HCT116 (cell line): ENCODE measurements at regions not wholly inside any gene's neighbourhood (a gene's known extent, or its start where the extent isn't known, plus 50 kb on each side); places are given as distances from the start of the nearest gene placed in this dataset.

Source experiments
- ATAC-seq: fragments of 200-7000 bp; cut with Tn5 transposase; 2 replicates; pipeline ENCODE4 v1.9.1; 2020; ENCODE audit warnings: mild to moderate bottlenecking, moderate library complexity
- BruUV-seq: library from RNA; stranded (reverse); fragments of 400-500 nt; replicated peaks from 2 replicates; lab custom pipeline; 2021; lab: Mats Ljungman, UMichigan
- CTCF ChIA-PET: fragments of 300-600 bp; sonication (Branson Sonifier 250); formaldehyde crosslinking; loops from one replicate; lab custom pipeline; 2021; ENCODE audit warnings: antibody characterized with exemption; lab: Charles Lee
- POLR2A ChIA-PET: fragments of 300-600, 350-600 bp; sonication (Branson Sonifier 250); formaldehyde crosslinking; loops from one replicate; lab custom pipeline; 2021; ENCODE audit warnings: antibody characterized with exemption; lab: Charles Lee
- RAD21 ChIA-PET, 2 experiments: fragments of 300-600 bp; sonication (Branson Sonifier 250); formaldehyde crosslinking; loops; one replicate each; lab custom pipeline; 2023; ENCODE audit warnings: low total read pairs in 2 of 2; ENCODE audit not compliant: uncharacterized antibody in 2 of 2, unreplicated experiment in 2 of 2, low non-redundant PET in 1 of 2; lab: Charles Lee
- DNase-seq: peaks from one replicate; pipeline ENCODE4 v3.0.0-alpha.2; 2010; ENCODE audit warnings: low read depth, low spot score
- H2AFZ ChIP-seq: fragments of 200-600 bp; shearing (Covaris generic), sonication (generic); 2 replicates; pipeline ENCODE4 v1.6.1; 2017; ENCODE audit warnings: low read depth, mixed run types, mixed read lengths, antibody characterized with exemption, low read length; ENCODE audit not compliant: poor library complexity, severe bottlenecking
- H3K27ac ChIP-seq: 2 replicates; pipeline ENCODE4 v1.5.1; 2012; ENCODE audit warnings: low read depth, low read length
- H3K27me3 ChIP-seq: fragments of 200-600 bp; sonication (generic); 2 replicates; pipeline ENCODE4 v1.6.1; 2016; ENCODE audit warnings: mixed run types, low read length, mixed read lengths; ENCODE audit not compliant: insufficient read depth
- H3K36me3 ChIP-seq, 2 experiments: fragments of 200-500 bp in 1 of 2; fragments of 200-600 bp in 1 of 2; sonication (Bioruptor generic) in 1 of 2; sonication (generic) in 1 of 2; 2 replicates each; pipeline versions ENCODE4 v1.5.1 to v1.6.1; 2014 to 2016; ENCODE audit warnings: low read length in 2 of 2, inconsistent platforms in 1 of 2, mixed read lengths in 1 of 2, mixed run types in 1 of 2; ENCODE audit not compliant: insufficient read depth in 2 of 2, control insufficient read depth in 1 of 2
- H3K4me1 ChIP-seq, 2 experiments: fragments of 200-600 bp in 1 of 2; sonication (generic) in 1 of 2; 2 replicates each; pipeline versions ENCODE4 v1.5.1 to v1.6.1; 2012 to 2017; ENCODE audit warnings: low read length in 2 of 2, inconsistent platforms in 1 of 2, mild to moderate bottlenecking in 1 of 2, mixed read lengths in 1 of 2, mixed run types in 1 of 2, moderate library complexity in 1 of 2; ENCODE audit not compliant: insufficient read depth in 2 of 2, control insufficient read depth in 1 of 2
- H3K4me2 ChIP-seq: fragments of 200-600 bp; sonication (generic); 2 replicates; pipeline ENCODE4 v1.6.1; 2017; ENCODE audit warnings: mixed run types, low read length, mixed read lengths
- H3K4me3 ChIP-seq, 2 experiments: fragments of 200-600 bp in 1 of 2; sonication (generic) in 1 of 2; replicated peaks in 1 of 2; 2 replicates each; pipeline ENCODE4 v1.5.1; 2011 to 2016; ENCODE audit warnings: low read length in 2 of 2, control low read depth in 1 of 2, low read depth in 1 of 2, mild to moderate bottlenecking in 1 of 2, mixed read lengths in 1 of 2, mixed run types in 1 of 2
- H3K79me2 ChIP-seq: fragments of 200-600 bp; sonication (generic); 2 replicates; pipeline ENCODE4 v1.6.1; 2017; ENCODE audit warnings: mild to moderate bottlenecking, mixed run types, low read length, moderate library complexity, mixed read lengths; ENCODE audit not compliant: insufficient read depth
- H3K9ac ChIP-seq: fragments of 200-600 bp; sonication (generic); 2 replicates; pipeline ENCODE4 v1.6.1; 2016; ENCODE audit warnings: low read length, mixed read lengths
- H3K9me2 ChIP-seq: fragments of 200-600 bp; sonication (generic), shearing (Covaris generic); 2 replicates; pipeline ENCODE4 v1.6.1; 2017; ENCODE audit warnings: mixed run types, mild to moderate bottlenecking, moderate library complexity; ENCODE audit not compliant: insufficient read depth
- H3K9me3 ChIP-seq, 2 experiments: fragments of 200-500 bp in 1 of 2; fragments of 200-600 bp in 1 of 2; sonication (Bioruptor generic) in 1 of 2; sonication (generic) in 1 of 2; 2 replicates each; pipeline ENCODE4 v1.6.1; 2014 to 2017; ENCODE audit warnings: low read length in 2 of 2, mixed read lengths in 2 of 2, inconsistent platforms in 1 of 2, low read depth in 1 of 2, mild to moderate bottlenecking in 1 of 2, mixed run types in 1 of 2, moderate library complexity in 1 of 2; ENCODE audit not compliant: control insufficient read depth in 1 of 2, insufficient read depth in 1 of 2
- H4K20me1 ChIP-seq: fragments of 200-600 bp; sonication (generic), shearing (Covaris generic); 2 replicates; pipeline ENCODE4 v1.6.1; 2017; ENCODE audit warnings: mixed run types, mild to moderate bottlenecking, moderate library complexity; ENCODE audit not compliant: insufficient read depth
- ATF3 ChIP-seq: IDR thresholded peaks from 2 replicates; pipeline ENCODE4 v1.6.1; 2012
- CBX3 ChIP-seq: IDR thresholded peaks from 2 replicates; pipeline ENCODE4 v1.6.1; 2012; ENCODE audit warnings: low read depth
- CEBPB ChIP-seq: IDR thresholded peaks from 2 replicates; pipeline ENCODE4 v1.6.1; 2012; ENCODE audit warnings: low read depth
- CTCF ChIP-seq, 3 experiments: fragments of 200-600 bp in 1 of 3; sonication (generic) in 1 of 3; IDR thresholded peaks in 2 of 3; conservative IDR thresholded peaks in 1 of 3; 2 replicates each; pipeline ENCODE4 v1.5.1; 2012 to 2017; ENCODE audit warnings: low read depth in 2 of 3, low read length in 2 of 3, antibody characterized with exemption in 1 of 3, borderline replicate concordance in 1 of 3, control low read depth in 1 of 3, mild to moderate bottlenecking in 1 of 3, mixed read lengths in 1 of 3, mixed run types in 1 of 3, moderate library complexity in 1 of 3; ENCODE audit not compliant: insufficient read depth in 1 of 3
- EGR1 ChIP-seq: IDR thresholded peaks from 2 replicates; pipeline ENCODE4 v1.6.1; 2012; ENCODE audit warnings: low read depth
- EZH2 ChIP-seq: fragments of 200-600 bp; sonication (generic); IDR thresholded peaks from 2 replicates; pipeline ENCODE4 v1.6.1; 2017; ENCODE audit warnings: antibody characterized with exemption, mixed run types
- EZH2phosphoT487 ChIP-seq: fragments of 200-600 bp; IDR thresholded peaks from 2 replicates; pipeline ENCODE4 v1.6.1; 2018; ENCODE audit warnings: antibody characterized with exemption, borderline replicate concordance
- FOSL1 ChIP-seq: IDR thresholded peaks from 2 replicates; pipeline ENCODE4 v1.6.1; 2012; ENCODE audit warnings: low read depth
- JUND ChIP-seq: IDR thresholded peaks from 2 replicates; pipeline ENCODE4 v1.6.1; 2012
- MAX ChIP-seq: IDR thresholded peaks from 2 replicates; pipeline ENCODE4 v1.6.1; 2012
- POLR2A ChIP-seq: IDR thresholded peaks from 2 replicates; pipeline ENCODE4 v1.7.0; 2011; ENCODE audit warnings: borderline replicate concordance; ENCODE audit not compliant: insufficient read depth, insufficient read length; ENCODE audit errors: extremely low read depth
- POLR2AphosphoS5 ChIP-seq: IDR thresholded peaks from 2 replicates; pipeline ENCODE4 v1.6.1; 2011; ENCODE audit warnings: mild to moderate bottlenecking, low read depth, low read length, moderate library complexity
- REST ChIP-seq: IDR thresholded peaks from 2 replicates; pipeline ENCODE4 v1.6.1; 2012; ENCODE audit warnings: low read depth
- SIN3A ChIP-seq: IDR thresholded peaks from 2 replicates; pipeline ENCODE4 v1.6.1; 2012; ENCODE audit warnings: low read depth
- SP1 ChIP-seq: IDR thresholded peaks from 2 replicates; pipeline ENCODE4 v1.6.1; 2012; ENCODE audit warnings: low read depth
- SRF ChIP-seq: IDR thresholded peaks from 2 replicates; pipeline ENCODE4 v1.6.1; 2012; ENCODE audit warnings: low read depth
- YY1 ChIP-seq: IDR thresholded peaks from 2 replicates; pipeline ENCODE4 v1.6.1; 2011; ENCODE audit warnings: low read length, low read depth, moderate library complexity, mild to moderate bottlenecking; ENCODE audit not compliant: insufficient replicate concordance; ENCODE audit errors: extremely low read depth
- ZBTB33 ChIP-seq: IDR thresholded peaks from 2 replicates; pipeline ENCODE4 v1.6.1; 2011; ENCODE audit warnings: mild to moderate bottlenecking, low read length, moderate library complexity; ENCODE audit not compliant: insufficient replicate concordance; ENCODE audit errors: extremely low read depth
- ZFX ChIP-seq: fragments of 450-650 bp; IDR thresholded peaks from 2 replicates; pipeline ENCODE4 v1.6.1; 2017
- ZNF274 ChIP-seq: fragments of 200-500 bp; sonication (Bioruptor generic); IDR thresholded peaks from 2 replicates; pipeline ENCODE4 v1.6.1; 2014; ENCODE audit warnings: mild to moderate bottlenecking, low read depth, low read length, inconsistent platforms
- intact Hi-C: fragments of 100-400 bp; cut with micrococcal nuclease; formaldehyde crosslinking; loops from 2 replicates; pipeline ENCODE4 v1.10.0; 2022

- no peaks in the 10 kb centered on the region for H3K79me2 ChIP-seq
Measured at GRCh38 chr6:167734662-167735083, 92.0 kb upstream of the AFDN start.

More at GRCh38 chr6:167734662-167735083, 92.0 kb upstream of the AFDN start:
- CTCF ChIA-PET = no interaction called here
- no peak overlapping the region for H2AFZ ChIP-seq
- H4K20me1 ChIP-seq = no peaks in the 10 kb centered on the region
- no peaks in the 10 kb centered on the region for H3K36me3 ChIP-seq
- no peak for ATAC-seq
- no peak for DNase-seq
- POLR2A ChIA-PET = no interaction called here
- H3K4me2 ChIP-seq = no peak overlapping the region
- no peaks in the 10 kb centered on the region for H3K9me2 ChIP-seq
- no peak overlapping the region for H3K4me3 ChIP-seq
- intact Hi-C loops = no loop called here
- no peaks in the 10 kb centered on the region for H3K9me3 ChIP-seq
- RAD21 ChIA-PET = no interaction called here
- no peaks in the 10 kb centered on the region for H3K4me1 ChIP-seq
- no TSS peak for BruUV-seq
- TF ChIP-seq EZH2 = no peak
- TF ChIP-seq REST = no peak
- no peak for TF ChIP-seq JUND
- no peak for TF ChIP-seq SIN3A
- TF ChIP-seq CTCF (IDR thresholded peaks at IDR 0.05 in 2 of 3, conservative IDR thresholded peaks at IDR 0.05 in 1 of 3; ENCODE audit: borderline replicate concordance in 1 of 3, insufficient read depth in 1 of 3, low read depth in 2 of 3, low read length in 2 of 3) = no peak
- no peak for TF ChIP-seq POLR2AphosphoS5
- TF ChIP-seq ZBTB33 = no peak
- TF ChIP-seq POLR2A = no peak
- TF ChIP-seq CBX3 = no peak
- no peak for TF ChIP-seq EGR1
- no peak for TF ChIP-seq MAX
- TF ChIP-seq SP1 = no peak
- TF ChIP-seq ZNF274 = no peak
- no peak for TF ChIP-seq ATF3
- TF ChIP-seq YY1 = no peak
- TF ChIP-seq CEBPB = no peak
- TF ChIP-seq FOSL1 = no peak
- no peak for TF ChIP-seq ZFX
- no peak for TF ChIP-seq SRF
- no peak for TF ChIP-seq EZH2phosphoT487
- H3K9ac ChIP-seq = no peak overlapping the region
- H3K27me3 ChIP-seq = no peaks in the 10 kb centered on the region
- no peak overlapping the region for H3K27ac ChIP-seq
